Endothelial cell of umbilical vein (primary cell): ENCODE measurements at regions not wholly inside any gene's neighbourhood (a gene's known extent, or its start where the extent isn't known, plus 50 kb on each side); places are given as distances from the start of the nearest gene placed in this dataset.

ENCODE experiments used
- BruUV-seq: library from RNA; stranded (reverse); fragments of 400-500 nt; replicated peaks from 2 replicates; lab custom pipeline; 2021; lab: Mats Ljungman, UMichigan
- CTCF ChIA-PET: fragments of 300-600, 350-600 bp; sonication (Branson Sonifier 250); formaldehyde crosslinking; loops from one replicate; lab custom pipeline; 2021; ENCODE audit warnings: antibody characterized with exemption, inconsistent platforms; lab: Charles Lee
- POLR2A ChIA-PET: fragments of 300-600, 350-600 bp; sonication (Branson Sonifier 250); formaldehyde crosslinking; loops from one replicate; lab custom pipeline; 2021; ENCODE audit warnings: antibody characterized with exemption, inconsistent platforms; lab: Charles Lee
- DNase-seq: peaks from one replicate; pipeline ENCODE4 v3.0.0-alpha.2; 2011; ENCODE audit warnings: low read depth, low spot score
- FAIRE-seq: peaks from 2 replicates; lab custom pipeline; 2011; peaks lifted over from hg19 to GRCh38; lab: Jason Lieb, UNC
- H2AFZ ChIP-seq: 2 replicates; pipeline ENCODE4 v1.6.0; 2012; ENCODE audit warnings: low read depth, low read length, control low read depth, inconsistent platforms
- H3K27ac ChIP-seq: 2 replicates; pipeline ENCODE4 v1.5.1; 2011; ENCODE audit warnings: low read depth, mild to moderate bottlenecking, control low read depth, low read length, moderate library complexity; ENCODE audit not compliant: insufficient read depth
- H3K27me3 ChIP-seq, 2 experiments: 2 replicates each; pipeline versions ENCODE4 v1.6.0 to v1.6.1; 2011; ENCODE audit warnings: low read length in 2 of 2, mixed read lengths in 1 of 2; ENCODE audit not compliant: control insufficient read depth in 2 of 2, insufficient read depth in 2 of 2
- H3K36me3 ChIP-seq, 2 experiments: 2 replicates in 1 of 2; 3 replicates in 1 of 2; pipeline ENCODE4 v1.5.1; 2011; ENCODE audit warnings: low read length in 2 of 2, mild to moderate bottlenecking in 1 of 2, moderate library complexity in 1 of 2; ENCODE audit not compliant: control insufficient read depth in 2 of 2, insufficient read depth in 2 of 2; ENCODE audit errors: extremely low read depth in 1 of 2
- H3K4me1 ChIP-seq: 3 replicates; pipeline ENCODE4 v1.5.1; 2011; ENCODE audit warnings: mild to moderate bottlenecking, low read length; ENCODE audit not compliant: control insufficient read depth, insufficient read depth; ENCODE audit errors: extremely low read depth
- H3K4me2 ChIP-seq: 2 replicates; pipeline ENCODE4 v1.6.1; 2011; ENCODE audit warnings: low read length, control low read depth, mixed read lengths; ENCODE audit not compliant: insufficient read depth
- H3K4me3 ChIP-seq, 3 experiments: fragments of 200-600 bp in 1 of 3; sonication (generic), shearing (Covaris generic) in 1 of 3; replicated peaks in 1 of 3; 2 replicates each; pipeline ENCODE4 v1.5.1; 2011 to 2016; ENCODE audit warnings: control low read depth in 3 of 3, low read length in 3 of 3, mild to moderate bottlenecking in 2 of 3, inconsistent platforms in 1 of 3, low read depth in 1 of 3, moderate library complexity in 1 of 3; ENCODE audit not compliant: insufficient read depth in 1 of 3
- H3K79me2 ChIP-seq: 2 replicates; pipeline ENCODE4 v1.6.0; 2012; ENCODE audit warnings: low read length, inconsistent platforms; ENCODE audit not compliant: control insufficient read depth, insufficient read depth
- H3K9ac ChIP-seq: replicated peaks from 2 replicates; pipeline ENCODE3; 2011; ENCODE audit warnings: low read length, control low read depth; ENCODE audit not compliant: insufficient read depth; ENCODE audit errors: extremely low read depth
- H3K9me1 ChIP-seq: replicated peaks from 3 replicates; pipeline ENCODE4 v1.6.0; 2011; ENCODE audit warnings: mild to moderate bottlenecking, low read length; ENCODE audit not compliant: control insufficient read depth, insufficient read depth; ENCODE audit errors: extremely low read depth
- H3K9me3 ChIP-seq: replicated peaks from 2 replicates; pipeline ENCODE4 v1.5.1; 2012; ENCODE audit warnings: low read length, inconsistent platforms; ENCODE audit not compliant: control insufficient read depth, insufficient read depth
- H4K20me1 ChIP-seq: replicated peaks from 2 replicates; pipeline ENCODE3; 2011; ENCODE audit warnings: mild to moderate bottlenecking, low read length; ENCODE audit not compliant: control insufficient read depth, insufficient read depth; ENCODE audit errors: extremely low read depth
- CTCF ChIP-seq, 2 donors: IDR thresholded peaks; 1 replicate in 1 of 2; 2 replicates in 1 of 2; pipeline ENCODE4 v1.5.1; 2011; ENCODE audit warnings: low read length in 2 of 2, mild to moderate bottlenecking in 2 of 2, moderate library complexity in 2 of 2, control low read depth in 1 of 2, inconsistent platforms in 1 of 2, low read depth in 1 of 2; ENCODE audit not compliant: insufficient read depth in 1 of 2; ENCODE audit errors: extremely low read depth in 1 of 2
- EZH2 ChIP-seq: IDR thresholded peaks from 2 replicates; pipeline ENCODE4 v1.6.1; 2012; ENCODE audit warnings: borderline replicate concordance, low read depth, mild to moderate bottlenecking, moderate library complexity, low read length, inconsistent platforms; ENCODE audit not compliant: severe bottlenecking
- FOS ChIP-seq: IDR thresholded peaks from 2 replicates; pipeline ENCODE4 v1.6.1; 2011; ENCODE audit warnings: mild to moderate bottlenecking, low read length, moderate library complexity, borderline replicate concordance; ENCODE audit not compliant: insufficient read depth
- GATA2 ChIP-seq: IDR thresholded peaks from 2 replicates; pipeline ENCODE4 v1.7.0; 2011; ENCODE audit warnings: low read depth, mild to moderate bottlenecking, moderate library complexity, mixed read lengths, low read length; ENCODE audit not compliant: insufficient read length, insufficient read depth
- JUN ChIP-seq: IDR thresholded peaks from 2 replicates; pipeline ENCODE4 v1.6.1; 2011; ENCODE audit warnings: borderline replicate concordance, low read depth; ENCODE audit not compliant: insufficient read length, insufficient read depth
- MAX ChIP-seq: IDR thresholded peaks from 2 replicates; pipeline ENCODE4 v1.6.1; 2011; ENCODE audit not compliant: insufficient read depth, insufficient read length
- MYC ChIP-seq: IDR thresholded peaks from one replicate; pipeline ENCODE4 v1.6.1; 2011; ENCODE audit warnings: mild to moderate bottlenecking, low read depth, low read length
- POLR2A ChIP-seq: IDR thresholded peaks from 2 replicates; pipeline ENCODE4 v1.6.1; 2012; ENCODE audit warnings: low read depth, mild to moderate bottlenecking, control low read depth, low read length
- POLR2AphosphoS5 ChIP-seq: IDR thresholded peaks from 2 replicates; pipeline ENCODE4 v1.6.1; 2012; ENCODE audit warnings: low read depth, mild to moderate bottlenecking, control low read depth, low read length, moderate library complexity; ENCODE audit not compliant: insufficient read depth
- dilution Hi-C: fragments of 300-500 bp; cut with MboI; formaldehyde crosslinking; loops from one replicate; pipeline ENCODE4 v1.15.0; 2019; ENCODE audit warnings: low sequenced_read_pairs; ENCODE audit not compliant: extremely low pct_ligation_motif_present
- intact Hi-C: fragments of 100-400 bp; cut with micrococcal nuclease; formaldehyde crosslinking; loops from one replicate; pipeline ENCODE4 v1.10.0; 2022

- no peak overlapping the region for H3K4me3 ChIP-seq
- no peaks in the 10 kb centered on the region for H3K27me3 ChIP-seq
- CTCF ChIA-PET, result no interaction called here
- peak; percentile 47 for DNase-seq
- H3K9ac ChIP-seq, result no peak overlapping the region
- dilution Hi-C loops (no loop called here), intact Hi-C loops (loop anchor here (1.0 kb wide), 1 partner anchor 9 kb away; no protein-coding TSS in a partner anchor)
- no peak overlapping the region for H3K4me2 ChIP-seq
- TF ChIP-seq MYC (no peak), JUN (no peak), EZH2 (no peak), POLR2AphosphoS5 (no peak), FOS (no peak), MAX (no peak), GATA2 (no peak), CTCF (IDR thresholded peaks at IDR 0.05; ENCODE audit: extremely low read depth in 1 of 2, insufficient read depth in 1 of 2, low read depth in 1 of 2, low read length in 2 of 2) (no peak), POLR2A (no peak)
- BruUV-seq, result no TSS peak
- H4K20me1 ChIP-seq, result no peaks in the 10 kb centered on the region
- POLR2A ChIA-PET, result no interaction called here
- H3K27ac ChIP-seq, result no peak overlapping the region
- H3K4me1 ChIP-seq, result no peaks in the 10 kb centered on the region
- no peaks in the 10 kb centered on the region for H3K9me1 ChIP-seq
- no peaks in the 10 kb centered on the region for H3K9me3 ChIP-seq
- peak overlapping the region; percentile 81 for H2AFZ ChIP-seq
- FAIRE-seq, result no peak
- no peaks in the 10 kb centered on the region for H3K79me2 ChIP-seq
- H3K36me3 ChIP-seq, result no peaks in the 10 kb centered on the region
These were observed 889.8 kb upstream of the NR2F2 start for GRCh38 chr15:95440712-95441111.
